Endothelial cell of umbilical vein (primary cell): ENCODE measurements at regions not wholly inside any gene's neighbourhood (a gene's known extent, or its start where the extent isn't known, plus 50 kb on each side); places are given as distances from the start of the nearest gene placed in this dataset.

Experiments used
- BruUV-seq: library from RNA; stranded (reverse); fragments of 400-500 nt; replicated peaks from 2 replicates; lab custom pipeline; 2021; lab: Mats Ljungman, UMichigan
- CTCF ChIA-PET: fragments of 300-600, 350-600 bp; sonication (Branson Sonifier 250); formaldehyde crosslinking; loops from one replicate; lab custom pipeline; 2021; ENCODE audit warnings: antibody characterized with exemption, inconsistent platforms; lab: Charles Lee
- POLR2A ChIA-PET: fragments of 300-600, 350-600 bp; sonication (Branson Sonifier 250); formaldehyde crosslinking; loops from one replicate; lab custom pipeline; 2021; ENCODE audit warnings: antibody characterized with exemption, inconsistent platforms; lab: Charles Lee
- DNase-seq: peaks from one replicate; pipeline ENCODE4 v3.0.0-alpha.2; 2011; ENCODE audit warnings: low read depth, low spot score
- FAIRE-seq: peaks from 2 replicates; lab custom pipeline; 2011; peaks lifted over from hg19 to GRCh38; lab: Jason Lieb, UNC
- H2AFZ ChIP-seq: 2 replicates; pipeline ENCODE4 v1.6.0; 2012; ENCODE audit warnings: low read depth, low read length, control low read depth, inconsistent platforms
- H3K27ac ChIP-seq: 2 replicates; pipeline ENCODE4 v1.5.1; 2011; ENCODE audit warnings: low read depth, mild to moderate bottlenecking, control low read depth, low read length, moderate library complexity; ENCODE audit not compliant: insufficient read depth
- H3K27me3 ChIP-seq, 2 experiments: 2 replicates each; pipeline versions ENCODE4 v1.6.0 to v1.6.1; 2011; ENCODE audit warnings: low read length in 2 of 2, mixed read lengths in 1 of 2; ENCODE audit not compliant: control insufficient read depth in 2 of 2, insufficient read depth in 2 of 2
- H3K36me3 ChIP-seq, 2 experiments: 2 replicates in 1 of 2; 3 replicates in 1 of 2; pipeline ENCODE4 v1.5.1; 2011; ENCODE audit warnings: low read length in 2 of 2, mild to moderate bottlenecking in 1 of 2, moderate library complexity in 1 of 2; ENCODE audit not compliant: control insufficient read depth in 2 of 2, insufficient read depth in 2 of 2; ENCODE audit errors: extremely low read depth in 1 of 2
- H3K4me1 ChIP-seq: 3 replicates; pipeline ENCODE4 v1.5.1; 2011; ENCODE audit warnings: mild to moderate bottlenecking, low read length; ENCODE audit not compliant: control insufficient read depth, insufficient read depth; ENCODE audit errors: extremely low read depth
- H3K4me2 ChIP-seq: 2 replicates; pipeline ENCODE4 v1.6.1; 2011; ENCODE audit warnings: low read length, control low read depth, mixed read lengths; ENCODE audit not compliant: insufficient read depth
- H3K4me3 ChIP-seq, 3 experiments: fragments of 200-600 bp in 1 of 3; sonication (generic), shearing (Covaris generic) in 1 of 3; replicated peaks in 1 of 3; 2 replicates each; pipeline ENCODE4 v1.5.1; 2011 to 2016; ENCODE audit warnings: control low read depth in 3 of 3, low read length in 3 of 3, mild to moderate bottlenecking in 2 of 3, inconsistent platforms in 1 of 3, low read depth in 1 of 3, moderate library complexity in 1 of 3; ENCODE audit not compliant: insufficient read depth in 1 of 3
- H3K79me2 ChIP-seq: 2 replicates; pipeline ENCODE4 v1.6.0; 2012; ENCODE audit warnings: low read length, inconsistent platforms; ENCODE audit not compliant: control insufficient read depth, insufficient read depth
- H3K9ac ChIP-seq: replicated peaks from 2 replicates; pipeline ENCODE3; 2011; ENCODE audit warnings: low read length, control low read depth; ENCODE audit not compliant: insufficient read depth; ENCODE audit errors: extremely low read depth
- H3K9me1 ChIP-seq: replicated peaks from 3 replicates; pipeline ENCODE4 v1.6.0; 2011; ENCODE audit warnings: mild to moderate bottlenecking, low read length; ENCODE audit not compliant: control insufficient read depth, insufficient read depth; ENCODE audit errors: extremely low read depth
- H3K9me3 ChIP-seq: replicated peaks from 2 replicates; pipeline ENCODE4 v1.5.1; 2012; ENCODE audit warnings: low read length, inconsistent platforms; ENCODE audit not compliant: control insufficient read depth, insufficient read depth
- H4K20me1 ChIP-seq: replicated peaks from 2 replicates; pipeline ENCODE3; 2011; ENCODE audit warnings: mild to moderate bottlenecking, low read length; ENCODE audit not compliant: control insufficient read depth, insufficient read depth; ENCODE audit errors: extremely low read depth
- EZH2 ChIP-seq: IDR thresholded peaks from 2 replicates; pipeline ENCODE4 v1.6.1; 2012; ENCODE audit warnings: borderline replicate concordance, low read depth, mild to moderate bottlenecking, moderate library complexity, low read length, inconsistent platforms; ENCODE audit not compliant: severe bottlenecking
- FOS ChIP-seq: IDR thresholded peaks from 2 replicates; pipeline ENCODE4 v1.6.1; 2011; ENCODE audit warnings: mild to moderate bottlenecking, low read length, moderate library complexity, borderline replicate concordance; ENCODE audit not compliant: insufficient read depth
- GATA2 ChIP-seq: IDR thresholded peaks from 2 replicates; pipeline ENCODE4 v1.7.0; 2011; ENCODE audit warnings: low read depth, mild to moderate bottlenecking, moderate library complexity, mixed read lengths, low read length; ENCODE audit not compliant: insufficient read length, insufficient read depth
- JUN ChIP-seq: IDR thresholded peaks from 2 replicates; pipeline ENCODE4 v1.6.1; 2011; ENCODE audit warnings: borderline replicate concordance, low read depth; ENCODE audit not compliant: insufficient read length, insufficient read depth
- MYC ChIP-seq: IDR thresholded peaks from one replicate; pipeline ENCODE4 v1.6.1; 2011; ENCODE audit warnings: mild to moderate bottlenecking, low read depth, low read length
- POLR2A ChIP-seq: IDR thresholded peaks from 2 replicates; pipeline ENCODE4 v1.6.1; 2012; ENCODE audit warnings: low read depth, mild to moderate bottlenecking, control low read depth, low read length
- POLR2AphosphoS5 ChIP-seq: IDR thresholded peaks from 2 replicates; pipeline ENCODE4 v1.6.1; 2012; ENCODE audit warnings: low read depth, mild to moderate bottlenecking, control low read depth, low read length, moderate library complexity; ENCODE audit not compliant: insufficient read depth
- dilution Hi-C: fragments of 300-500 bp; cut with MboI; formaldehyde crosslinking; loops from one replicate; pipeline ENCODE4 v1.15.0; 2019; ENCODE audit warnings: low sequenced_read_pairs; ENCODE audit not compliant: extremely low pct_ligation_motif_present
- intact Hi-C: fragments of 100-400 bp; cut with micrococcal nuclease; formaldehyde crosslinking; loops from one replicate; pipeline ENCODE4 v1.10.0; 2022
- TF ChIP-seq, protein P1 (sequence below): IDR thresholded peaks from 2 replicates; pipeline ENCODE4 v1.6.1; 2011; ENCODE audit not compliant: insufficient read depth, insufficient read length
- TF ChIP-seq, protein P2 (sequence below), 2 donors: IDR thresholded peaks; 1 replicate in 1 of 2; 2 replicates in 1 of 2; pipeline ENCODE4 v1.5.1; 2011; ENCODE audit warnings: low read length in 2 of 2, mild to moderate bottlenecking in 2 of 2, moderate library complexity in 2 of 2, control low read depth in 1 of 2, inconsistent platforms in 1 of 2, low read depth in 1 of 2; ENCODE audit not compliant: insufficient read depth in 1 of 2; ENCODE audit errors: extremely low read depth in 1 of 2

DNA sequence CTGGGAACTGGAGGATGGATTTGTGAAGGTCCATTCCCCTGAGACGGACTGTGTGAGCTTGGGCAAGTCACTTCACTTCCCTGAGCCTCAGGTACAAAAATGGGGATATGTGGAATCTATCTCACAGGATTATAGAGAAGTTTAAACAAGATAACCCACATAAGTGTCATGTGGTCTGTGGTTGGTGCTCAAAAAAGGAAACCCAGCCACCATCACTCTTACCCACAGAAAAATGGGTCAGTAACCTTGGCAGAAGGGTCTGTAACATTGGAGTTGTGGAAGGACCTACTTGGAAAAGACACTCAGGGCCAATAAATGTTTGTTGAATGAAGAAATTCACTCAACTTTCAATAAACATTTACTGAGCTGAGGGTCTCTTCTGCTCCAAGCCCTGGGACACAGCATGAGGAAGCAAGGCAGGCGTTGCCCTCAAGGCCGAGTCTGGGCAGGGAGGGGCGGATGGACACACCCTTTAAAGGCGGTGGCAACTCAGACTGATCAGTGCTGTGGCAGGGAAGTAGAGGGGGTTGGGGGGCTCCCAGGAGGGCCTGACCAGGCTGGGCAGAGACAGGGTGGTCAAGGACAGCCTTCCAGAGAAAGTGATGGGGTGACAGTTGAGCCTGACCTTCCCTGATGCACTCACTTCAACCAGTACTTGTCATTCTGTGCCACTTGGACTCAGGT, 66.7 kb upstream of the ACOT11 start:
- dilution Hi-C loops: no loop called here
- Histone ChIP-seq H3K79me2 (no peaks in the 10 kb centered on the region), H3K9me3 (no peaks in the 10 kb centered on the region), H3K36me3 (no peaks in the 10 kb centered on the region), H4K20me1 (no peaks in the 10 kb centered on the region), H3K4me2 (no peak overlapping the region), H3K27ac (no peak overlapping the region), H3K9ac (no peak overlapping the region), H3K4me3 (no peak overlapping the region), H3K4me1 (no peaks in the 10 kb centered on the region), H2AFZ (no peak overlapping the region), H3K27me3 (no peaks in the 10 kb centered on the region), H3K9me1 (no peaks in the 10 kb centered on the region)
- CTCF ChIA-PET: no interaction called here
- BruUV-seq: no TSS peak
- TF ChIP-seq, protein P1, sequence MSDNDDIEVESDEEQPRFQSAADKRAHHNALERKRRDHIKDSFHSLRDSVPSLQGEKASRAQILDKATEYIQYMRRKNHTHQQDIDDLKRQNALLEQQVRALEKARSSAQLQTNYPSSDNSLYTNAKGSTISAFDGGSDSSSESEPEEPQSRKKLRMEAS: no peak
- TF ChIP-seq, protein P2, sequence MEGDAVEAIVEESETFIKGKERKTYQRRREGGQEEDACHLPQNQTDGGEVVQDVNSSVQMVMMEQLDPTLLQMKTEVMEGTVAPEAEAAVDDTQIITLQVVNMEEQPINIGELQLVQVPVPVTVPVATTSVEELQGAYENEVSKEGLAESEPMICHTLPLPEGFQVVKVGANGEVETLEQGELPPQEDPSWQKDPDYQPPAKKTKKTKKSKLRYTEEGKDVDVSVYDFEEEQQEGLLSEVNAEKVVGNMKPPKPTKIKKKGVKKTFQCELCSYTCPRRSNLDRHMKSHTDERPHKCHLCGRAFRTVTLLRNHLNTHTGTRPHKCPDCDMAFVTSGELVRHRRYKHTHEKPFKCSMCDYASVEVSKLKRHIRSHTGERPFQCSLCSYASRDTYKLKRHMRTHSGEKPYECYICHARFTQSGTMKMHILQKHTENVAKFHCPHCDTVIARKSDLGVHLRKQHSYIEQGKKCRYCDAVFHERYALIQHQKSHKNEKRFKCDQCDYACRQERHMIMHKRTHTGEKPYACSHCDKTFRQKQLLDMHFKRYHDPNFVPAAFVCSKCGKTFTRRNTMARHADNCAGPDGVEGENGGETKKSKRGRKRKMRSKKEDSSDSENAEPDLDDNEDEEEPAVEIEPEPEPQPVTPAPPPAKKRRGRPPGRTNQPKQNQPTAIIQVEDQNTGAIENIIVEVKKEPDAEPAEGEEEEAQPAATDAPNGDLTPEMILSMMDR (IDR thresholded peaks at IDR 0.05; ENCODE audit: extremely low read depth in 1 of 2, insufficient read depth in 1 of 2, low read depth in 1 of 2, low read length in 2 of 2): no peak
- TF ChIP-seq MYC (no peak), FOS (no peak), POLR2A (no peak), POLR2AphosphoS5 (no peak), EZH2 (no peak), GATA2 (no peak), JUN (no peak)
- no peak for DNase-seq
- POLR2A ChIA-PET: no interaction called here
- no peak for FAIRE-seq
- intact Hi-C loops: no loop called here
